ENCODE measurements at regions not wholly inside any gene's neighbourhood (a gene's known extent, or its start where the extent isn't known, plus 50 kb on each side); places are given as distances from the start of the nearest gene placed in this dataset.

DNA sequence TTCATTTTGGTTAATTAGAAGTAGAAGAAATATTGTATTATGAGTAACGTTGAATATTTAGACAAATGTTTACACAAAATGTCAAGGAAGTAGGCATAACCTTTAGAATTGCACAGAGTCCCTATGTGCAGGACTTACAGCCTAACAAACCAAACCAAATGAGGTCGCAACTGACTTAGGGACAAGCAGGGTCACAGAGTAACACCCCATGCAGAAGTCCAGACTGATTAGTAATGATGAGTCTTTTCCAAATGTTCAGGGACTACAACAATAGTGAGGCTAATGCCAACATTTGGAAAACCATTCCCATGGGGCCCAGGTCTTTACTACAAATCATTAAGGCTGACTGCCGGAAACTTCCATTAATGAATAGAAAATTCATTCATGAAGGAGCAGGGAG, 452.5 kb upstream of the CHAC2 start:
- TF ChIP-seq, protein P1, sequence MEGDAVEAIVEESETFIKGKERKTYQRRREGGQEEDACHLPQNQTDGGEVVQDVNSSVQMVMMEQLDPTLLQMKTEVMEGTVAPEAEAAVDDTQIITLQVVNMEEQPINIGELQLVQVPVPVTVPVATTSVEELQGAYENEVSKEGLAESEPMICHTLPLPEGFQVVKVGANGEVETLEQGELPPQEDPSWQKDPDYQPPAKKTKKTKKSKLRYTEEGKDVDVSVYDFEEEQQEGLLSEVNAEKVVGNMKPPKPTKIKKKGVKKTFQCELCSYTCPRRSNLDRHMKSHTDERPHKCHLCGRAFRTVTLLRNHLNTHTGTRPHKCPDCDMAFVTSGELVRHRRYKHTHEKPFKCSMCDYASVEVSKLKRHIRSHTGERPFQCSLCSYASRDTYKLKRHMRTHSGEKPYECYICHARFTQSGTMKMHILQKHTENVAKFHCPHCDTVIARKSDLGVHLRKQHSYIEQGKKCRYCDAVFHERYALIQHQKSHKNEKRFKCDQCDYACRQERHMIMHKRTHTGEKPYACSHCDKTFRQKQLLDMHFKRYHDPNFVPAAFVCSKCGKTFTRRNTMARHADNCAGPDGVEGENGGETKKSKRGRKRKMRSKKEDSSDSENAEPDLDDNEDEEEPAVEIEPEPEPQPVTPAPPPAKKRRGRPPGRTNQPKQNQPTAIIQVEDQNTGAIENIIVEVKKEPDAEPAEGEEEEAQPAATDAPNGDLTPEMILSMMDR (IDR thresholded peaks at IDR 0.05): no peak
- no peak for TF ChIP-seq POLR2A (IDR thresholded peaks at IDR 0.05)
